ENCODE measurements at regions not wholly inside any gene's neighbourhood (a gene's known extent, or its start where the extent isn't known, plus 50 kb on each side); places are given as distances from the start of the nearest gene placed in this dataset.

- 80 to 90% methylated on average over 4 of the region's 4 CpGs for WGBS, 2 donors
- H3K27me3 ChIP-seq, result peaks cover 0 to 15% (median 0%) of the 10 kb centered on the region in 4 donors
- intact Hi-C loops (cut with DNase I), result no loop called here
These were observed 127.4 kb downstream of the CDC42EP3 start for GRCh38 chr2:37543999-37544557.

DNA sequence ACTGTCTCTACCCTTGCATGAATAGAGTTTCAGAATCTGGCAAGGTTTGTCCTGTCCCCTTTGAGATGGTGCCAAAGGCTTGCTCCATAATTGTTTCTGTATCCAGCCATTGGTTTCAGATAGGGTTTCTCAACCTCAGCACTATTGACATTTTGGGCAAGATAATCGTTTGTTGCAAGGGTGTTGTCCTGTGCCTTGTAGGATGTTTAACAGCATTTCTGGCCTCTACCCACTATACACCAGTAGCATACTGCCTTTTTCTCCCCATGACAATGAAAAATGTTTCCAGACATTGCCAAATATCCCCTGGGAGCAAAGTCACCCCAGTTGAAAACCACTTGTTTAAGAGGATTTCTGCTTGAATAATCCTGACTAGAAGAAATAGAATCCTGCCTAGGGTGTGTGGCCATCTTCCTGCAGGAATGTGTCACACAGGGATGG, 126.8 kb downstream of the CDC42EP3 start:
- Histone ChIP-seq H3K4me1 (no peaks in the 10 kb centered on the region), H3K36me3 (no peaks in the 10 kb centered on the region), H3K27me3 (peaks cover 0 to 15% (median 0%) of the 10 kb centered on the region in 4 donors), H3K9me3 (no peaks in the 10 kb centered on the region), H3K4me3 (no peak overlapping the region), H3K27ac (no peak overlapping the region)
- WGBS, 2 donors, result 54 to 57% methylated on average over 1 of the region's 1 CpG
- intact Hi-C loops (cut with DNase I), result no loop called here
- DNase-seq, result no peak
- no peak for TF ChIP-seq POLR2A (IDR thresholded peaks at IDR 0.05)
- TF ChIP-seq, protein P1, sequence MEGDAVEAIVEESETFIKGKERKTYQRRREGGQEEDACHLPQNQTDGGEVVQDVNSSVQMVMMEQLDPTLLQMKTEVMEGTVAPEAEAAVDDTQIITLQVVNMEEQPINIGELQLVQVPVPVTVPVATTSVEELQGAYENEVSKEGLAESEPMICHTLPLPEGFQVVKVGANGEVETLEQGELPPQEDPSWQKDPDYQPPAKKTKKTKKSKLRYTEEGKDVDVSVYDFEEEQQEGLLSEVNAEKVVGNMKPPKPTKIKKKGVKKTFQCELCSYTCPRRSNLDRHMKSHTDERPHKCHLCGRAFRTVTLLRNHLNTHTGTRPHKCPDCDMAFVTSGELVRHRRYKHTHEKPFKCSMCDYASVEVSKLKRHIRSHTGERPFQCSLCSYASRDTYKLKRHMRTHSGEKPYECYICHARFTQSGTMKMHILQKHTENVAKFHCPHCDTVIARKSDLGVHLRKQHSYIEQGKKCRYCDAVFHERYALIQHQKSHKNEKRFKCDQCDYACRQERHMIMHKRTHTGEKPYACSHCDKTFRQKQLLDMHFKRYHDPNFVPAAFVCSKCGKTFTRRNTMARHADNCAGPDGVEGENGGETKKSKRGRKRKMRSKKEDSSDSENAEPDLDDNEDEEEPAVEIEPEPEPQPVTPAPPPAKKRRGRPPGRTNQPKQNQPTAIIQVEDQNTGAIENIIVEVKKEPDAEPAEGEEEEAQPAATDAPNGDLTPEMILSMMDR (IDR thresholded peaks at IDR 0.05), result no peak

More at GRCh38 chr2:37543999-37544557, 127.4 kb downstream of the CDC42EP3 start:
- no peak for DNase-seq
- no peaks in the 10 kb centered on the region for H3K4me1 ChIP-seq
- no peak for TF ChIP-seq POLR2A (IDR thresholded peaks at IDR 0.05)
- TF ChIP-seq, protein P1 (IDR thresholded peaks at IDR 0.05), result no peak
- H3K36me3 ChIP-seq, result no peaks in the 10 kb centered on the region
- H3K4me3 ChIP-seq, result no peak overlapping the region
- no peaks in the 10 kb centered on the region for H3K9me3 ChIP-seq
- H3K27ac ChIP-seq, result no peak overlapping the region

DNA sequence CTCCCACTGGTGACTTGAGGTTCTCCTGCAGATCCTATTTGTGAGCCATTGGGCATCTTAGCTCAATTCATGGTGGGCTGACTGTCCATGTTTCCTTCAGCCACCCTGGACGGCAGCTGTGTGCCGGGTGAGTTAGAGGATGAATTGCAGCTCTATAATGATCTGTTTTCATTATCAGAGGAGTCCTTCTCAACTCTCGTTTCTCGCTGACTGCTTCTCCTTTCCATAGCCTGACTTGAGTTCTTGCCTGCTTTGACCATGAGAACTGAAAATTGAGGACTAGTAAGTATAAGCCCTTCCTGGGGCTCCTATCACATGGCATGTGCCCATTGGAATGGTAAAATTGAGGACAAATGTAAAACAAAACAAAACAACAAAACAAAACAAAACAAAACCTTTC, 121.8 kb downstream of the CDC42EP3 start:
- intact Hi-C loops (cut with DNase I), result no loop called here
- 64 to 74% methylated on average over 4 of the region's 4 CpGs for whole genome bisulfite sequencing, 2 donors
- Histone ChIP-seq H3K27me3 (peaks cover 0 to 12% (median 0%) of the 10 kb centered on the region in 4 donors), H3K4me3 (no peak overlapping the region), H3K4me1 (no peaks in the 10 kb centered on the region), H3K9me3 (no peaks in the 10 kb centered on the region), H3K36me3 (no peaks in the 10 kb centered on the region), H3K27ac (no peak overlapping the region)
- DNase-seq, result no peak
- TF ChIP-seq, protein P1 (IDR thresholded peaks at IDR 0.05), result no peak
- no peak for TF ChIP-seq POLR2A (IDR thresholded peaks at IDR 0.05)

GRCh38 chr2:37550190-37550589, 121.3 kb downstream of the CDC42EP3 start:
- no peak for TF ChIP-seq POLR2A (IDR thresholded peaks at IDR 0.05)
- TF ChIP-seq, protein P1 (IDR thresholded peaks at IDR 0.05), result no peak
- Histone ChIP-seq H3K4me3 (no peak overlapping the region), H3K9me3 (no peaks in the 10 kb centered on the region), H3K36me3 (no peaks in the 10 kb centered on the region), H3K27me3 (peaks cover 0 to 12% (median 0%) of the 10 kb centered on the region in 4 donors), H3K4me1 (no peaks in the 10 kb centered on the region), H3K27ac (no peak overlapping the region)
- intact Hi-C loops (cut with DNase I), result no loop called here
- DNase-seq, result no peak

- Histone ChIP-seq H3K27me3 (peaks cover 0 to 1% (median 0%) of the 10 kb centered on the region in 4 donors), H3K4me1 (no peaks in the 10 kb centered on the region), H3K36me3 (no peaks in the 10 kb centered on the region), H3K4me3 (no peak overlapping the region), H3K27ac (no peak overlapping the region), H3K9me3 (no peaks in the 10 kb centered on the region)
- TF ChIP-seq POLR2A (IDR thresholded peaks at IDR 0.05), result no peak
- TF ChIP-seq, protein P1 (IDR thresholded peaks at IDR 0.05), result no peak
- 93 to 97% methylated on average over 3 of the region's 3 CpGs for WGBS, 2 donors
- intact Hi-C loops (cut with DNase I), result no loop called here
- DNase-seq, result no peak
These were observed 119.7 kb downstream of the CDC42EP3 start for GRCh38 chr2:37551783-37552182.
